SK-N-SH (cell line): ENCODE measurements at regions not wholly inside any gene's neighbourhood (a gene's known extent, or its start where the extent isn't known, plus 50 kb on each side); places are given as distances from the start of the nearest gene placed in this dataset.

Source experiments
- CTCF ChIA-PET: fragments of 300-600, 350-600 bp; formaldehyde crosslinking; extraction: SDS; loops from one replicate; lab custom pipeline; 2021; lab: Yijun Ruan, JAX
- POLR2A ChIA-PET: fragments of 350-600 bp; sonication (Branson Sonifier 250); formaldehyde crosslinking; extraction: SDS; loops from one replicate; lab custom pipeline; 2020; ENCODE audit warnings: antibody characterized with exemption, inconsistent platforms; lab: Yijun Ruan, JAX
- DNase-seq: peaks from one replicate; pipeline ENCODE4 v3.0.0; 2012
- H2AFZ ChIP-seq: fragments of 200-600 bp; sonication (generic); 2 replicates; pipeline ENCODE4 v1.8.1; 2016; ENCODE audit warnings: antibody characterized with exemption, mild to moderate bottlenecking, low read depth
- H3F3A ChIP-seq: fragments of 200-600 bp; sonication (generic); replicated peaks from 2 replicates; pipeline ENCODE3; 2016; ENCODE audit warnings: antibody characterized with exemption, mild to moderate bottlenecking; ENCODE audit not compliant: insufficient read depth
- H3K27ac ChIP-seq, 2 experiments: fragments of 200-500 bp in 1 of 2; fragments of 200-600 bp in 1 of 2; sonication (Bioruptor generic) in 1 of 2; sonication (generic), shearing (Covaris generic) in 1 of 2; 2 replicates each; pipeline versions ENCODE4 v1.5.1 to v1.6.1; 2014 to 2016; ENCODE audit warnings: low read depth in 2 of 2, inconsistent platforms in 1 of 2, low read length in 1 of 2, mild to moderate bottlenecking in 1 of 2, mixed read lengths in 1 of 2
- H3K27me3 ChIP-seq: fragments of 200-600 bp; sonication (generic), shearing (Covaris generic); 2 replicates; pipeline ENCODE4 v1.6.1; 2016; ENCODE audit warnings: mixed run types; ENCODE audit not compliant: insufficient read depth
- H3K36me3 ChIP-seq, 2 experiments: fragments of 200-500 bp in 1 of 2; fragments of 200-600 bp in 1 of 2; sonication (Bioruptor generic) in 1 of 2; sonication (generic) in 1 of 2; replicated peaks in 1 of 2; 2 replicates each; pipeline versions ENCODE3 to v1.5.1; 2014 to 2016; ENCODE audit warnings: low read length in 1 of 2, mild to moderate bottlenecking in 1 of 2; ENCODE audit not compliant: insufficient read depth in 2 of 2, control insufficient read depth in 1 of 2
- H3K4me1 ChIP-seq, 2 experiments: fragments of 200-500 bp in 1 of 2; fragments of 200-600 bp in 1 of 2; sonication (Bioruptor generic) in 1 of 2; sonication (generic), shearing (Covaris generic) in 1 of 2; 2 replicates each; pipeline versions ENCODE4 v1.5.1 to v1.6.1; 2014 to 2016; ENCODE audit warnings: low read depth in 1 of 2, low read length in 1 of 2, mixed run types in 1 of 2; ENCODE audit not compliant: insufficient read depth in 2 of 2, control insufficient read depth in 1 of 2
- H3K4me2 ChIP-seq: fragments of 200-600 bp; sonication (generic), shearing (Covaris generic); 2 replicates; pipeline ENCODE4 v1.6.1; 2017; ENCODE audit warnings: mixed run types
- H3K4me3 ChIP-seq, 2 experiments: fragments of 200-500 bp in 1 of 2; fragments of 200-600 bp in 1 of 2; sonication (Bioruptor generic) in 1 of 2; sonication (generic), shearing (Covaris generic) in 1 of 2; 2 replicates each; pipeline versions ENCODE4 v1.5.1 to v1.8.1; 2014 to 2016; ENCODE audit warnings: low read depth in 2 of 2, inconsistent platforms in 1 of 2, low read length in 1 of 2, mild to moderate bottlenecking in 1 of 2, mixed read lengths in 1 of 2, moderate library complexity in 1 of 2
- H3K79me2 ChIP-seq: fragments of 200-600 bp; sonication (generic); 2 replicates; pipeline ENCODE4 v1.8.1; 2017; ENCODE audit warnings: mild to moderate bottlenecking; ENCODE audit not compliant: insufficient read depth
- H3K9ac ChIP-seq: fragments of 200-600 bp; sonication (generic); 2 replicates; pipeline ENCODE4 v1.6.1; 2017; ENCODE audit warnings: mixed run types
- H3K9me2 ChIP-seq: fragments of 200-600 bp; sonication (generic); 2 replicates; pipeline ENCODE4 v1.6.1; 2017; ENCODE audit warnings: mixed run types
- H3K9me3 ChIP-seq: fragments of 200-600 bp; sonication (generic); 2 replicates; pipeline ENCODE4 v1.6.1; 2017; ENCODE audit warnings: mixed run types, mild to moderate bottlenecking, moderate library complexity
- H4K20me1 ChIP-seq: fragments of 200-600 bp; sonication (generic); 2 replicates; pipeline ENCODE4 v1.6.1; 2017; ENCODE audit warnings: mild to moderate bottlenecking, mixed run types; ENCODE audit not compliant: insufficient read depth
- ELF1 ChIP-seq: IDR thresholded peaks from 2 replicates; pipeline ENCODE4 v1.4.0; 2012
- FOSL2 ChIP-seq: IDR thresholded peaks from 2 replicates; pipeline ENCODE4 v1.4.0; 2012; ENCODE audit warnings: low read depth, mild to moderate bottlenecking, moderate library complexity, borderline replicate concordance
- GABPA ChIP-seq: IDR thresholded peaks from 2 replicates; pipeline ENCODE4 v1.4.0; 2012; ENCODE audit warnings: low read depth, mild to moderate bottlenecking
- GATA2 ChIP-seq: sonication (generic); formaldehyde crosslinking; IDR thresholded peaks from 2 replicates; pipeline ENCODE4 v1.5.0; 2020; ENCODE audit warnings: mild to moderate bottlenecking, missing genetic modification reagents
- MAX ChIP-seq: IDR thresholded peaks from 2 replicates; pipeline ENCODE4 v1.4.0; 2012; ENCODE audit warnings: low read depth
- MEF2A ChIP-seq: IDR thresholded peaks from 2 replicates; pipeline ENCODE4 v1.4.0; 2012; ENCODE audit warnings: low read depth, borderline replicate concordance
- MXI1 ChIP-seq: IDR thresholded peaks from 2 replicates; pipeline ENCODE4 v1.6.1; 2012; ENCODE audit warnings: mild to moderate bottlenecking, low read depth, low read length, improper control_type of control experiment
- NFIC ChIP-seq: IDR thresholded peaks from 2 replicates; pipeline ENCODE4 v1.4.0; 2012; ENCODE audit warnings: borderline replicate concordance
- PBX3 ChIP-seq: IDR thresholded peaks from 2 replicates; pipeline ENCODE4; 2012
- RAD21 ChIP-seq: IDR thresholded peaks from 2 replicates; pipeline ENCODE4 v1.6.1; 2012; ENCODE audit warnings: mild to moderate bottlenecking, low read length
- RCOR1 ChIP-seq: fragments of 150-350 bp; IDR thresholded peaks from 2 replicates; pipeline ENCODE4 v1.6.1; 2017; ENCODE audit warnings: antibody characterized with exemption, low read length
- REST ChIP-seq: IDR thresholded peaks from 2 replicates; pipeline ENCODE4 v1.6.1; 2012; ENCODE audit warnings: mild to moderate bottlenecking, low read depth, low read length, moderate library complexity
- RFX5 ChIP-seq: IDR thresholded peaks from 2 replicates; pipeline ENCODE4 v1.6.1; 2012; ENCODE audit warnings: mild to moderate bottlenecking, improper control_type of control experiment, low read length
- SIN3A ChIP-seq: IDR thresholded peaks from 2 replicates; pipeline ENCODE4 v1.6.1; 2012; ENCODE audit warnings: low read depth, mild to moderate bottlenecking, low read length, moderate library complexity, borderline replicate concordance
- TCF12 ChIP-seq: IDR thresholded peaks from 2 replicates; pipeline ENCODE4 v1.4.0; 2012
- TEAD4 ChIP-seq: IDR thresholded peaks from 2 replicates; pipeline ENCODE4 v1.4.0; 2012; ENCODE audit warnings: mild to moderate bottlenecking, borderline replicate concordance; ENCODE audit not compliant: insufficient read depth
- USF2 ChIP-seq: fragments of 150-350 bp; IDR thresholded peaks from 2 replicates; pipeline ENCODE4 v1.6.1; 2017; ENCODE audit warnings: antibody characterized with exemption, low read length, low read depth, borderline replicate concordance
- ZBTB33 ChIP-seq: IDR thresholded peaks from 2 replicates; pipeline ENCODE4 v1.4.0; 2012; ENCODE audit warnings: low read depth, borderline replicate concordance
- WGBS: methylation state at CpG from one replicate; pipeline ENCODE4 v1.1.6; 2017; ENCODE audit warnings: low lambda C conversion rate; 5-methylcytosine and 5-hydroxymethylcytosine counted together

- no peak for TF ChIP-seq RFX5
- no peak for TF ChIP-seq ELF1
- TF ChIP-seq MEF2A: no peak
These were observed 1280.6 kb downstream of the CDH11 start (continued) for GRCh38 chr16:63841271-63841670.

- CTCF ChIA-PET: interaction anchor here (0.6 kb wide), 1 partner anchor 41 kb away, joined by 3 read pairs; no protein-coding TSS in a partner anchor
- 33% methylated on average over 3 of the region's 3 CpGs for WGBS
These were observed 1291.8 kb downstream of the CDH11 start for GRCh38 chr16:63830061-63830460.

More at GRCh38 chr16:63830061-63830460, 1291.8 kb downstream of the CDH11 start:
- H3K9me3 ChIP-seq: no peaks in the 10 kb centered on the region
- H4K20me1 ChIP-seq: no peaks in the 10 kb centered on the region
- no peaks in the 10 kb centered on the region for H3K79me2 ChIP-seq
- no peak overlapping the region for H3K9ac ChIP-seq
- no peak overlapping the region for H3K27ac ChIP-seq
- no peaks in the 10 kb centered on the region for H3K36me3 ChIP-seq
- H3K4me3 ChIP-seq: no peak overlapping the region
- no peak overlapping the region for H3K4me2 ChIP-seq
- no peak for TF ChIP-seq RCOR1
- TF ChIP-seq FOSL2: no peak
- TF ChIP-seq RAD21: no peak
- TF ChIP-seq MAX: no peak
- no peak for TF ChIP-seq ZBTB33
- TF ChIP-seq GATA2 (CRISPR knock-in tag): no peak
- TF ChIP-seq REST: no peak
- TF ChIP-seq TCF12: no peak
- no peak for TF ChIP-seq GABPA
- TF ChIP-seq RFX5: no peak
- TF ChIP-seq MEF2A: no peak
- no peak for TF ChIP-seq USF2
- TF ChIP-seq SIN3A: no peak
- TF ChIP-seq TEAD4: no peak
- no peak for TF ChIP-seq MXI1
- no peak for TF ChIP-seq PBX3
- TF ChIP-seq NFIC: no peak
- no peaks in the 10 kb centered on the region for H3K27me3 ChIP-seq
- no peaks in the 10 kb centered on the region for H3F3A ChIP-seq
- no peak overlapping the region for H2AFZ ChIP-seq
- H3K4me1 ChIP-seq: no peaks in the 10 kb centered on the region
- H3K9me2 ChIP-seq: no peaks in the 10 kb centered on the region
- POLR2A ChIA-PET: no interaction called here
- DNase-seq: no peak
